ENCODE measurements at regions not wholly inside any gene's neighbourhood (a gene's known extent, or its start where the extent isn't known, plus 50 kb on each side); places are given as distances from the start of the nearest gene placed in this dataset.
"Not testable (repeated sequence)": the region's sequence is repeated elsewhere in the genome, so short reads cannot be mapped to it uniquely, and the experiment has no call there.

- DNase-seq, result no peak
These were observed 129.5 kb upstream of the ID2 start for GRCh38 chr2:8552293-8552801.

DNA sequence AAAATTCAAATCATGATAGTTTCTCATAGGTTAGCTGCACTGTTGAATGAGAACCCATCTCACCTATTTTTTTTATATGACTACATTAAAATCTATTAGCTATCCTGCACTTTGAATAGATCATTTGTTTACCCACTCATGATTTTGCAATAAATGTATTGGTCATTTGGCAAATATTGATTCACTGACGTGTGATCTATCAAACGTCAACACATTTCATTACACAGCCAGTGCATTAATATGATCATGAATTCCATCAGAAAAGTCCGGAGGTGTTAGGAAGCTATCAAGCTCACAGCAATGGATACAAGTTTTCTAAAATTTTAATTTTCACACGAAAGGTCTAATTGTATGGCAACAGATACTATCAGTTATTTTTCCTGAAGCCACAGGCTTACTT, 128.2 kb upstream of the ID2 start:
- no peak for DNase-seq

DNA sequence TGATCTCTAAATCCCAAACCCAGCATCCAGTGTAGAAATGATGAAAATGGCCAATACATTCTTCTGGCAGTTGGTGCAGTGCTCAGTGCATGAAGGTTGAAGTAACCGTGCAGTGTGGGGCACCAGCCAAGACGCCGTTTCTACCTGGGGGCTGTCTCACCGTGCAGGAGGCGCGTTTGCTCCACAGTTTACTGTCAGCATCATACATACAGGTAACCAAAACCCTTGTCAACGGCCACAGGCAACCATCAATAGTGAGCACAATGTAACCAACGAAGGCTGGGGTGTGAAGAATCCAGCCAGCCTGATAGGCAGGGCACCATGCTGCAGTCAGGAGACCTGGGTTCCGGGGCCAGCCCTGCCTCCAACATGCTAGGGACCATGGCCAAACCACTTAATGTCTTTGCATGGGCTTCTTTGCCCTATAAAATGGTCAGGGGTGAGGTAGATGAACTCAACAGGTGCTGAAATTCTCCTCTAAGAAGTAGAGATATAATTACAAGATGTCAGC, 127.5 kb upstream of the ID2 start:
- no peak for DNase-seq

GRCh38 chr2:8555543-8555942, 126.3 kb upstream of the ID2 start:
- no peak for DNase-seq

GRCh38 chr2:8558096-8558495, 123.8 kb upstream of the ID2 start:
- no peak for DNase-seq

DNA sequence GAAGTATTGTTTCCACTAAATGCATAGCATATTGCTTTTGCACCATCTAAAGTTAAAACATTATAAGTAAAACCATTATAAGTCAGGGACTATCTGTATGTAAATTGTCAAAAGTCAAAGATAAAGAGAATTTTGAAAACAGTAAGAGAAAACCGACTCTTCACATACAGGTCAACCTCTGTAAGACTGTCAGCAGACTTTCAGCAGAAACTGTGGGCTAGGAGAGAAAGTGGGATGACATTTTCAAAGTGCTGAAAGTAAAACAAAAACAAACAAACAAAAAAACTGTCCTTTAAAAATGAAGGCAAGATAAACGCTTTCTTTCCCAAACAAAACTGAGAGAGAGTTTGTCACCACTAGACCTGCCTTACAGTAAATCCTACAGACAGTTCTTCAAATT, 122.9 kb upstream of the ID2 start:
- DNase-seq, result no peak

- no peak for DNase-seq
These were observed 122.1 kb upstream of the ID2 start for GRCh38 chr2:8559805-8560204.

- not testable (repeated sequence) for DNase-seq
These were observed 120.2 kb upstream of the ID2 start for GRCh38 chr2:8561692-8562091.

DNA sequence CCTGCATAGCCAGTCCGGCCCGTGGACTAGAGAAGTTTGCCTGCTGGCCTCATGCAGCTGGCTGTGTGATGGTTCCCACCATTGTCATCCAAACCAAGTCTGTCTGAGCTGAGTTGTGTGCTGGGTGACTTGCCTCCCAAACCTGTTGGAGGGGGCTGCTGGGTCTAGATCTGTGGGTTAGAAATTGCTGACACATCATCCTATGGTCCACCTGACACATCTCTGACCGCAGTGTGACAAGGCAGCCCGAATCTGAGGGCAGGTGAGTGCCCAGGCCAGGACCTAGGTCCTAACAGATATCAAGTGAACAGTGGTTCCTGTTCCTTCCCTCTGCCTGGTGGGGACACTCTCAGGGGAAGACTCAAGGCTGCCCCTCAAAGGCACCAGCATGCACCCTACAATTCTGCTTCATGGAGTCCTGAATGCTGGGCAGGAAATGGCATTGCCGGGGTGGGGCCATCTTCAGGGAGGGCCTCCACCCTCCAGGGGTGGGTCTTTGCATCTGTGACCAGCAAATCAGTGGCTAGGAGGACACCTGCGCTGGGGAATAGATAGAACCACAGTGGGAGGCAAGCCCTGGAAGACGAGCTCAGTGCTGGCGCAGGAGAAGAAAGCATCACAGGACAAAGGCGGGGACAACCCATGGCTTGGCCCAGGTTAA, 117.9 kb upstream of the ID2 start:
- no peak for DNase-seq

DNA sequence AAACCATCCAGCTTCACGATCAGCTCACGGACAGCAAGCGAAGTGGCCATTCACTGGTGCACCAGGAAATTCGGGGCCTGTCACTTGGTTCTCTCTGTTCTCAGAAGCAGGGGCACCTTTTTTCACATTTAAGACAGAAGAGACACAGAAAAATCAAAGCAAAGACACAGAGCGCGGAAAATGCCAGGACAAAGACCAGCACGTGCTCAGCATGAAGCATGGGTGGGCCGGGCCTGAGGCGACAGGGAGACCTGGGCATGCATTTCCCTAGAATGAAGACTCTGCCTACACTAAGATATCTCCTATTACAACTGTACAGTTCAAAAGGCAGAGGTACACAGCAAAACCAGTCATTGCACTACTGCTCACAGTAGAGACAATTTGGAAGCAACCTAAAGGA, 117.4 kb upstream of the ID2 start:
- no peak for DNase-seq

DNA sequence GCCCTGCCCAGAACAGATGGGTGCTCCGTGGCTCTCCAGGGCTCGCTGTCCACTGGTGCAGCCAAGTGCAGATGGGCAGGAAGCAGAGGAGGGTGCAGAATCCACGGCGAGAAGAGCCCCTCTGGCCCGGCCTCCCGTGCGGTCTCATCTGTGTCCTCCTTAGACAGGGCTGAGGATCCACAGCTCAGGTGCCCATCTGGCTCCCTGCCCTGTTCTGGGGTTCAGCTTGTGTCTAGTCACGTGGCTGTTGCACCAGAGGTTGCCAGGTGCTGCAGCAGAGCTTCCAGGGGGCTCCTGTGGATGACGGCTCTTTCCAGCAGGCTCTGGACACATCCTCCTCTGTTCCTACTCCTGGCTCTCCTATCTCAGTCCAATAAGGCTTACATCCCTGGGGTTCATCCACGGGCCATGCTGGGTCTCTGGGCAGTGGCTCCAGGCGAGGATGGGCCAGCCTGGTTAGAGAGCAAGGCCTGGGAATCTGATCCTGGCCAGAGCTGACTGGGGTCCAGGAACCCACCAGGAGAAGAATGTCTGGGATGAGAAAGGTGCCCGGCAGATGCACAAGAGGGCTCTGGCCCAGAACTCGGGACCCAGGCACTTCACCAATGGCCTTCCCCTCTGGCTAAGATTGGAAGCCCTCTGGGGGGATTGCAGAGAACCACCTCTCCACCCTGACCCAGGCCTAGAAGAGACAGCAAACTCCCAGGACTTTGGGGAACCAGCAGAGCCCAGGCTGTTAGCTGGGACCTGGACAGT, 116.3 kb upstream of the ID2 start:
- DNase-seq, result no peak

GRCh38 chr2:8566155-8566670, 115.6 kb upstream of the ID2 start:
- no peak for DNase-seq

DNA sequence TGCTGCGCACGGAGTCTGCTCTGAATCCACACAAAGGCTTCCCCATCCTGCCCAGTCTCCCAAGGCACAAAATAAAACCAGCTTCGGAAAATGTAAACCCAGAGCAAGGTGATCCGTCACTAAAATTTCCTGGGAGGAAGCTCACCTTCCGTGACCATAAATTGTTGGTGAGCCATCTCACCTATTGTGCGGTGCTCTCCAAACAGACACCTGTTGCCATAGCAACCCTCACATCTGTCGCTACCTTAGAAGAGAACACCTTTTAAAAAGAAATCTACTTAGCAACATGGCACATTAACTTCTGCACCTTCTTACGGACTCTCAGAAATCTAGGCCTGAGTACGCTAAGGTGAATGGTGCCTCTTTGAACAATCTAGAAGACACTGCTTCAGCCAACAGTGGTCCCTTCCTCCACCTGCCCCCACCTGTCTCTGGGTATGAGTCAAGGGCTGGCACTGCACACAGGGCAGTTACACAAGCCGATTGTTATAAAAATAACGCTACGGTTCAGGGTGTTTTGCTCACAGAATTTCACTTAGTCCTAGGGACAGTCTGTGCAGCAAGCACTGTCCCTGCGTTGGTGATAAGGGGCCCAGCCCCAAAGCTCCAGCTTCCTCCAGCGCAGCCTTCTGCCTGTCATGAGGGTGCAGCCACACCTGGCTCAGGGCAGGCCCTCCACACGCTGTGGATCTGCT, 114.9 kb upstream of the ID2 start:
- no peak for DNase-seq

DNA sequence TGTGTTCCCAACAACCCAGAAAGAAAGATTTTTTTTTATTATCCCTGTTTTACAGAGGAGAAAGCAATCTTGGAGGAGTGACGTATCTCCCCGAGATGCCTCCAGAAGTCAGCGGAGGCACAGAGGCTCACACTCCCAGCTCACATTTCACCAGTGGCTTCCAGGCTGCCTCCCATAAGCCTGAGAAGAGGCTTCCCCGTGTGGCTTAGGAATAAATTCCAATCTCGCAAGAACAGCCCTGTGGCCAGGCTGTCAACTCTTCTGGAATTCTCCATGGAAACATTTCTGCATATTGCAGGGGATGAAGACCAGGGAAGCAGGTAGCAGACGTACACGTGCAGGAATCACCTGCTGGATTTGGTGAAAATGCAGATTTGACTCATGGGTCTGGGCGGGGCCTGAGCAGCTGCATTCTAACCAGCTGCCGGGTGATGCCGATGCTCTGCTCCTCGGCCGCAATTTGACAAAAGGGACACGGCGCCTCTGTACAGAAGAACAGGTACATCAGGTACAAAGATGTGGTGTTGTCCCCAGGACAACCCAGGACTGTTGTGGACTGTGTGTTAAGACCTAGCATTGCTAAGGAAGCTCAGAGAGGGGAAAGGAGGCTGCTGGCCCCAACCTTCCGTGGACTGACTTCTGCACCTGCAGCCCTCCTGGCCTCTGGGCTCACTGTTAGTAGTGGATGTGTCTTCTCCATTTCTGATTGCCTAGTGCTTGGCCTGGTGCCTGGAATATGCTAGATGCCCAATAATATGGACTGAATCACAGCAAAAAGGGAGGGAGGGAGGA, 114.2 kb upstream of the ID2 start:
- DNase-seq, result no peak

- no peak for DNase-seq
These were observed 113.1 kb upstream of the ID2 start for GRCh38 chr2:8568543-8569302.

DNA sequence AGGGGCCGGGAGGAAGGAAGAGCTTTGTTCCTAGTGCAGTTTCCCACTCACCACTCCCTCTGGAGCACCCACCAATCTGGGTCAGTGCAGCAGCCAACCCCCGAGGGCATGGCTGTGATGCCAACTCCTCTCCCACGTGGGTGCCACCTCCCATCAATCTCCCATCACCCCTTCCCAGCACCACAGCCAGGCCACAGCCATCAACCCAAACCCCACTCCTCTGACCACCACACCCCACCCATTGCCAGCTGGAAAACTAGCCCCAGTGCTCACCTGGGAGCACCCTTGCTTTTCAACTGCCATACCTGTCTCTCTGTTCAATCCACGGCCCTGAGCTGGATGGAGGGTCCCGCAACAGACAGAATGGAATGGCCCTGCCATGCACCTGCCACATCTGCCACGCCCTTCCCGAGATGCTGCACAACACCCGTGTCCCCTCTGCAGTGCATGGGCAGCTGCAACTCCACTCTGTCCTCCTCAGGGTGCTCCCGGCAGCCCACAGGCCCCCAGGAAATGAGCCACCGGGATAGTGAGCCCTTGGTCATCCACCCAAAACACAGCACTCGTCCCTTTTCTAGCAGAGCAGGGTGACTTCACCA, 112.4 kb upstream of the ID2 start:
- no peak for DNase-seq

GRCh38 chr2:8570637-8571036, 111.2 kb upstream of the ID2 start:
- no peak for DNase-seq

DNA sequence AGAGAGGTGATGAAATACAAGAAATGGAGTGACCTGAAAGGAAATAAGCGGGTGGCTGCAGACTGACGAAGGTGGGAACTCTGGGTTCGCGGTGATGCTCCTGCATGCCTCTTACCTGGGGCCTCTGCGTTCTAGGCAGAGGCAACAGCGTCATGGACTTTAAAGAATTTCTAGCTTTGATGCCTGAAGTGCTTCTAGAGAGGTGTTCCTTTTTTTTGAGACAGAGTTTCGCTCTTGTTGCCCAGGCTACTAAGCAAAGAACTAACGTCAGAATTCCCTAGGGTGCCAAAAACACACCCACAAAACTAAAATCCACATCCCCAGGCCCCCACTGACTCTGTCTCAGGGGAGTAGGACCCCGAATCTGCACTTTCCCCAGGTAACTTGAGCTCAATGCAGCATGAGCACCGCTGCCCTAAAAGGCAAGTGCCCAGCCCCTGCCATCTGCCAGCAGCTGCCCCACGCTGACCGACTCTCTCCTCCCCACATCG, 110.5 kb upstream of the ID2 start:
- no peak for DNase-seq

DNA sequence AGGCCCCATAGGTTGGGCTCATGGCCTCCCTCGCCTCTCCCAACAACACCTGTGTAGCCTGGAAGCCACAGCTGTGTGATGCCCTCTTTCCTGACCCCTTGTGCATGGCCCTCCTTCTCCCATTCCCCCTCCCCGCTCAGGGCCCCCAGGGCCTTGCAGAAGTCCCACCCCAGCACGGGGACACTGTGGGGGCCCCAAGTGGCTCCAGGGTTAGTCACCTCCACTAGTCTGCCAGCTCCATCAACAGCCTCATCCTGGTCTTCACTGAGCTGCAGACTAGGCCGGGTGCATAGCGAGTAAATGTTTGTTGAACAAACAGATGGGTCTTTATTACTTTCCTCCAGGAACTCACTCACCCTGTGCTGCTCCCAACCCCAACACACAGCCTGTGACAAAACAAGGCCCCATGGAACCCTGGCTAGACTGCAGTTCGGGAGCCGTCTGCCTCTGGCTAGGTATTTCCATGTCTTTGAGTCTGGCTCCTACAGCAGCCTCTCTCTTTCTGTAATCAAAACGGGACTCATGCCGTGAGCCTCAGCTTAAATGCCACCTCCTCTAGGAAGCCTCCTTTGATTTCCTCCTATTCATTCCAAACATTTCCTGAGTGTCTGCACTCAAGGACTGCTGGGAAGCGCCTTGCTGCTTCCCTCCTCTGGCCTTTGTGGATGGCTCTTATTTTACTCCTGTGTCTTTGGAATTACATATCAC, 109.9 kb upstream of the ID2 start:
- DNase-seq, result no peak

- no peak for DNase-seq
These were observed 109.1 kb upstream of the ID2 start for GRCh38 chr2:8572712-8573233.
